ENCODE measurements at regions not wholly inside any gene's neighbourhood (a gene's known extent, or its start where the extent isn't known, plus 50 kb on each side); places are given as distances from the start of the nearest gene placed in this dataset.

- TF ChIP-seq CTCF (IDR thresholded peaks at IDR 0.05; ENCODE audit: low read length): no peak
- TF ChIP-seq EZH2 (optimal IDR thresholded peaks at IDR 0.05; ENCODE audit: low read depth, low read length): no peak
These were observed 133.2 kb downstream of the GDAP2 start for GRCh38 chr1:117796226-117796625.

Data from MM.1S (cell line).